ENCODE measurements at regions not wholly inside any gene's neighbourhood (a gene's known extent, or its start where the extent isn't known, plus 50 kb on each side); places are given as distances from the start of the nearest gene placed in this dataset.

DNA sequence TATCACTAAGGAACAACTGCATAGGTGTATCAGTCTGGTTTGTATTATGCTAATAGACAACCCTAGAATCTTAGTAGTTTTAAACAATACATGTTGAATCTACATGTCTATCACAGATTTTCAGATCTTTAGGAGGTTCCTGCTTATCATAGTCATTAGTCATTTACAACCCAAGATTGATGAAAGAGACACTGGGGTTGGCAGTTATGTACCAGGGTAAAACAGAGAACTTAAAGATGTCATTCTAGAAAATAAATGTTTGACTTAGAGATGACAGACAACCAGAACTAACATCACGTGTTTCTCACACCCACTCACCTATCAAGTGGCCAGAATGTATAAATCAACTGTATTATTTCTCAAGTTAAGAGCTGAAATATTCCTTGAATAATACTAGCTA lies 181.9 kb downstream of the PABPC4L start:
- no peaks in the 10 kb centered on the region for H3K9me1 ChIP-seq (ENCODE audit: insufficient read depth, low read length)
- H4K8ac ChIP-seq (ENCODE audit: low read depth in 2 of 2, low read length in 2 of 2): no peak overlapping the region
- H3K27me3 ChIP-seq (ENCODE audit: control insufficient read depth, insufficient read depth, low read length): no peaks in the 10 kb centered on the region
- CTCF ChIA-PET: no interaction called here
- H3K4ac ChIP-seq (ENCODE audit: low read depth, low read length): no peak overlapping the region
- H2AK5ac ChIP-seq (ENCODE audit: low read depth, low read length): no peak overlapping the region
- no peak overlapping the region for H4K5ac ChIP-seq (ENCODE audit: low read depth, low read length)
- WGBS, 2 experiments (ENCODE audit: extremely low coverage in 2 of 2, insufficient read length in 1 of 2): no CpG with 5 or more reads among the region's 1 CpG
- H4K91ac ChIP-seq (ENCODE audit: insufficient read depth, low read depth, low read length): no peak overlapping the region
- H3K27ac ChIP-seq (ENCODE audit: insufficient read depth, low read length): no peak overlapping the region
- no peak overlapping the region for H3K9ac ChIP-seq (ENCODE audit: low read depth, low read length)
- H2BK5ac ChIP-seq (ENCODE audit: low read depth, low read length, poor library complexity, severe bottlenecking): no peak overlapping the region
- H3K56ac ChIP-seq (ENCODE audit: extremely low read depth, insufficient read depth, low read length): no peak overlapping the region
- H3K18ac ChIP-seq (ENCODE audit: low read depth, low read length): no peak overlapping the region
- no peak overlapping the region for H2BK120ac ChIP-seq (ENCODE audit: low read depth, low read length)
- ATAC-seq (ENCODE audit: low read depth): no peak
- intact Hi-C loops (cut with micrococcal nuclease): no loop called here
- no peak overlapping the region for H2BK15ac ChIP-seq (ENCODE audit: low read depth, low read length)
- dilution Hi-C loops (cut with HindIII; ENCODE audit: low sequenced_read_pairs, unreplicated experiment): no loop called here
- DNase-seq: no peak
- H3K36me3 ChIP-seq (ENCODE audit: control insufficient read depth, insufficient read depth, low read length): no peaks in the 10 kb centered on the region
- POLR2A ChIA-PET (ENCODE audit: unreplicated experiment): no interaction called here
- BruUV-seq (replicated peaks): no TSS peak
- in situ Hi-C loops (cut with MboI; ENCODE audit: low sequenced_read_pairs): no loop called here
- no peaks in the 10 kb centered on the region for H3K4me1 ChIP-seq (ENCODE audit: control insufficient read depth, insufficient read depth, low read length)
- H3K23ac ChIP-seq (ENCODE audit: low read depth, low read length): no peak overlapping the region
- H3K9me3 ChIP-seq (ENCODE audit: control insufficient read depth, insufficient read depth, low read length): no peaks in the 10 kb centered on the region; the same call in 1 of the 2 replicates
- no peaks in the 10 kb centered on the region for H4K20me1 ChIP-seq (ENCODE audit: insufficient read depth, low read length)
- no peak overlapping the region for H2AK9ac ChIP-seq (replicated peaks; ENCODE audit: low read depth, low read length, poor library complexity)
- H3K4me2 ChIP-seq (ENCODE audit: low read depth, low read length): no peak overlapping the region
- H2BK20ac ChIP-seq (ENCODE audit: low read depth, low read length): no peak overlapping the region
- H2AFZ ChIP-seq (replicated peaks; ENCODE audit: low read length, poor library complexity): no peak overlapping the region
- no peaks in the 10 kb centered on the region for H3K79me1 ChIP-seq (ENCODE audit: low read depth in 1 of 2, low read length in 2 of 2)
- no peak for TF ChIP-seq RCOR1 (IDR thresholded peaks at IDR 0.05; ENCODE audit: insufficient replicate concordance, low read length)
- TF ChIP-seq FOS (IDR thresholded peaks at IDR 0.05; ENCODE audit: low read depth, low read length): no peak
- TF ChIP-seq CEBPB (IDR thresholded peaks at IDR 0.05; ENCODE audit: low read depth, low read length): no peak
- TF ChIP-seq CHD1 (IDR thresholded peaks at IDR 0.05; ENCODE audit: low read depth, low read length): no peak
- no peak for TF ChIP-seq MXI1 (IDR thresholded peaks at IDR 0.05; ENCODE audit: borderline replicate concordance, low read depth, low read length)
- no peak overlapping the region for H3K4me3 ChIP-seq (ENCODE audit: insufficient read depth, low read depth, low read length)
- no peak overlapping the region for H3K14ac ChIP-seq (replicated peaks; ENCODE audit: low read depth, low read length)

Data from IMR-90 (cell line).